ENCODE measurements at regions not wholly inside any gene's neighbourhood (a gene's known extent, or its start where the extent isn't known, plus 50 kb on each side); places are given as distances from the start of the nearest gene placed in this dataset.
"Not testable (repeated sequence)": the region's sequence is repeated elsewhere in the genome, so short reads cannot be mapped to it uniquely, and the experiment has no call there.

- no peak overlapping the region for H4K8ac ChIP-seq (ENCODE audit: low read depth, low read length)
- no peak overlapping the region for H3K18ac ChIP-seq (ENCODE audit: low read length)
- no peak overlapping the region for H2BK120ac ChIP-seq (ENCODE audit: low read depth, low read length)
- no peak overlapping the region for H3K23ac ChIP-seq (ENCODE audit: low read length)
- no peak overlapping the region for H3K27ac ChIP-seq (ENCODE audit: low read depth, low read length)
- no peak overlapping the region for H2BK5ac ChIP-seq (ENCODE audit: low read length)
- H4K5ac ChIP-seq (ENCODE audit: low read length), result no peak overlapping the region
- H2BK15ac ChIP-seq (replicated peaks; ENCODE audit: low read depth), result no peak overlapping the region
- no peak overlapping the region for H3K56ac ChIP-seq (ENCODE audit: low read length)
- no peak overlapping the region for H3K4ac ChIP-seq (ENCODE audit: low read depth, low read length)
- H3K9ac ChIP-seq (ENCODE audit: low read length), result no peak overlapping the region
- no peak for DNase-seq
- H3K4me2 ChIP-seq (ENCODE audit: low read length), result no peak overlapping the region
- H3K4me3 ChIP-seq (ENCODE audit: low read length), result no peak overlapping the region
- no peaks in the 10 kb centered on the region for H3K27me3 ChIP-seq (ENCODE audit: insufficient read depth, low read length, poor library complexity)
- no peaks in the 10 kb centered on the region for H3K4me1 ChIP-seq (ENCODE audit: control insufficient read depth, low read depth, low read length)
- no CpG with 5 or more reads among the region's 4 CpGs for WGBS (ENCODE audit: extremely low coverage, insufficient coverage, low lambda C conversion rate)
- H3K79me1 ChIP-seq (ENCODE audit: low read length), result no peaks in the 10 kb centered on the region
- no peaks in the 10 kb centered on the region for H3K36me3 ChIP-seq (ENCODE audit: control insufficient read depth, insufficient read depth, low read length)
- H2AK5ac ChIP-seq (ENCODE audit: low read length), result no peak overlapping the region
- H3K79me2 ChIP-seq (ENCODE audit: control insufficient read depth, insufficient read depth, low read length), result no peaks in the 10 kb centered on the region
Observed at GRCh38 chr18:70577023-70577420, 288.2 kb downstream of the SOCS6 start.

GRCh38 chr18:70576276-70577022, 287.6 kb downstream of the SOCS6 start:
- Histone ChIP-seq H4K8ac (ENCODE audit: low read depth, low read length) (no peak overlapping the region), H3K4me1 (ENCODE audit: control insufficient read depth, low read depth, low read length) (no peaks in the 10 kb centered on the region)
- WGBS (ENCODE audit: extremely low coverage, insufficient coverage, low lambda C conversion rate), result no CpG with 5 or more reads among the region's 9 CpGs

DNA sequence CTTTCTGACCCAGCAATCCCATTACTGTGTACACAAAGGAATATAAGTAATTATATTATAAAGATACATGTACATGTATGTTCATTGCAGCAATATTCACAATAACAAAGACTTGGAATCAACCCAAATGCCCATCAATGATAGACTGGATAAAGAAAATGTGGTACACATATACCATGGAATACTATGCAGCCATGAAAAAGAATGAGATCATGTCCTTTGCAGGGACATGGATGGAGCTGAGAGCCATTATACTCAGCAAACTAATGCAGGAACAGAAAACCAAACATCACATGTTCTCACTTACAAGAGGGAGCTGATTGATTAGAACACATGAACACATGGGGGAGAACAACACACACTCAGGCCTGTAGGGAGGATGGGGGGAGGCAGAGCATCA, 286.1 kb downstream of the SOCS6 start:
- H3K79me1 ChIP-seq (ENCODE audit: low read length); H3K4me3 ChIP-seq (ENCODE audit: low read length); H3K79me2 ChIP-seq (ENCODE audit: control insufficient read depth, insufficient read depth, low read length); H3K27me3 ChIP-seq (ENCODE audit: insufficient read depth, low read length, poor library complexity); H4K8ac ChIP-seq (ENCODE audit: low read depth, low read length); H3K27ac ChIP-seq (ENCODE audit: low read depth, low read length); H2BK5ac ChIP-seq (ENCODE audit: low read length); DNase-seq; H2BK120ac ChIP-seq (ENCODE audit: low read depth, low read length); H2BK15ac ChIP-seq (replicated peaks; ENCODE audit: low read depth); H2AK5ac ChIP-seq (ENCODE audit: low read length); H3K4me1 ChIP-seq (ENCODE audit: control insufficient read depth, low read depth, low read length); H3K9ac ChIP-seq (ENCODE audit: low read length); H3K4ac ChIP-seq (ENCODE audit: low read depth, low read length); H3K18ac ChIP-seq (ENCODE audit: low read length); H4K5ac ChIP-seq (ENCODE audit: low read length); H3K4me2 ChIP-seq (ENCODE audit: low read length); H3K56ac ChIP-seq (ENCODE audit: low read length); H3K36me3 ChIP-seq (ENCODE audit: control insufficient read depth, insufficient read depth, low read length); H3K23ac ChIP-seq (ENCODE audit: low read length): not testable (repeated sequence)

More at GRCh38 chr18:70576276-70577022, 287.6 kb downstream of the SOCS6 start:
- H2BK120ac ChIP-seq (ENCODE audit: low read depth, low read length), result no peak overlapping the region
- no peak overlapping the region for H3K4me2 ChIP-seq (ENCODE audit: low read length)
- no peak for DNase-seq
- no peak overlapping the region for H3K9ac ChIP-seq (ENCODE audit: low read length)
- H3K23ac ChIP-seq (ENCODE audit: low read length), result no peak overlapping the region
- H2BK15ac ChIP-seq (replicated peaks; ENCODE audit: low read depth), result no peak overlapping the region
- H3K4ac ChIP-seq (ENCODE audit: low read depth, low read length), result no peak overlapping the region
- no peaks in the 10 kb centered on the region for H3K27me3 ChIP-seq (ENCODE audit: insufficient read depth, low read length, poor library complexity)
- H4K5ac ChIP-seq (ENCODE audit: low read length), result no peak overlapping the region
- no peaks in the 10 kb centered on the region for H3K79me1 ChIP-seq (ENCODE audit: low read length)
- no peaks in the 10 kb centered on the region for H3K36me3 ChIP-seq (ENCODE audit: control insufficient read depth, insufficient read depth, low read length)
- H2BK5ac ChIP-seq (ENCODE audit: low read length), result no peak overlapping the region
- no peak overlapping the region for H3K27ac ChIP-seq (ENCODE audit: low read depth, low read length)
- no peak overlapping the region for H3K4me3 ChIP-seq (ENCODE audit: low read length)
- no peak overlapping the region for H3K56ac ChIP-seq (ENCODE audit: low read length)
- H3K18ac ChIP-seq (ENCODE audit: low read length), result no peak overlapping the region
- H3K79me2 ChIP-seq (ENCODE audit: control insufficient read depth, insufficient read depth, low read length), result no peaks in the 10 kb centered on the region
- no peak overlapping the region for H2AK5ac ChIP-seq (ENCODE audit: low read length)

GRCh38 chr18:70569647-70570046, 280.8 kb downstream of the SOCS6 start:
- H3K27ac ChIP-seq (ENCODE audit: low read depth, low read length); H3K4me3 ChIP-seq (ENCODE audit: low read length); H4K5ac ChIP-seq (ENCODE audit: low read length); H3K36me3 ChIP-seq (ENCODE audit: control insufficient read depth, insufficient read depth, low read length); H3K23ac ChIP-seq (ENCODE audit: low read length); H3K9ac ChIP-seq (ENCODE audit: low read length); H3K4me1 ChIP-seq (ENCODE audit: control insufficient read depth, low read depth, low read length); DNase-seq; H3K79me2 ChIP-seq (ENCODE audit: control insufficient read depth, insufficient read depth, low read length); H3K27me3 ChIP-seq (ENCODE audit: insufficient read depth, low read length, poor library complexity); H4K8ac ChIP-seq (ENCODE audit: low read depth, low read length); H2BK15ac ChIP-seq (replicated peaks; ENCODE audit: low read depth); H2AK5ac ChIP-seq (ENCODE audit: low read length); H3K4me2 ChIP-seq (ENCODE audit: low read length); H3K4ac ChIP-seq (ENCODE audit: low read depth, low read length); H3K79me1 ChIP-seq (ENCODE audit: low read length); H3K56ac ChIP-seq (ENCODE audit: low read length); H2BK120ac ChIP-seq (ENCODE audit: low read depth, low read length); H3K18ac ChIP-seq (ENCODE audit: low read length); H2BK5ac ChIP-seq (ENCODE audit: low read length): not testable (repeated sequence)
- WGBS (ENCODE audit: extremely low coverage, insufficient coverage, low lambda C conversion rate), result no CpG with 5 or more reads among the region's 24 CpGs

DNA sequence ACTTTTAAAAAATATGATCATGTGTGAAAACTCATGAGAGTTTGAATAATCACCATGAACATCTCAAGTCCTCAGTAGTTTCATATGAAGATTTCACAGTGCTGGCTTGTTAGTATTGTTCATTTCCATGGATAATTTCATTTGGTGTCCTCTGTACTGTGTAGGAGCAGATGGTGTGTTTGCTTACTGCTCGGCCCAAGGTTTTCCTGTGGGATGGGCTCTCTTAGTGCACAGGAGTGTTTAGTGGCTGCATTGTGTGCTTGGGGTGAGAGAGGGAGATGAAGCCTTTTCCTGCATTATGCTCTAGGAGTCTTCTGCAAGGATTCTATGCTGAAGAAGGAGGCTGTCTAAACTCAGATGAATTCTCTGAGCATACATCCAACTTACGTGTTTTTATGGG, 270.6 kb downstream of the SOCS6 start:
- DNase-seq, result no peak
- no peak overlapping the region for H3K56ac ChIP-seq (ENCODE audit: low read length)
- no peak overlapping the region for H2BK15ac ChIP-seq (replicated peaks; ENCODE audit: low read depth)
- H2BK120ac ChIP-seq (ENCODE audit: low read depth, low read length), result no peak overlapping the region
- no peak overlapping the region for H3K27ac ChIP-seq (ENCODE audit: low read depth, low read length)
- no peaks in the 10 kb centered on the region for H3K4me1 ChIP-seq (ENCODE audit: control insufficient read depth, low read depth, low read length)
- H3K79me1 ChIP-seq (ENCODE audit: low read length), result no peaks in the 10 kb centered on the region
- WGBS (ENCODE audit: extremely low coverage, insufficient coverage, low lambda C conversion rate), result no CpG with 5 or more reads among the region's 2 CpGs
- no peak overlapping the region for H2BK5ac ChIP-seq (ENCODE audit: low read length)
- H3K27me3 ChIP-seq (ENCODE audit: insufficient read depth, low read length, poor library complexity), result no peaks in the 10 kb centered on the region
- no peak overlapping the region for H3K4me2 ChIP-seq (ENCODE audit: low read length)
- H3K23ac ChIP-seq (ENCODE audit: low read length), result no peak overlapping the region
- no peak overlapping the region for H3K4ac ChIP-seq (ENCODE audit: low read depth, low read length)
- no peaks in the 10 kb centered on the region for H3K79me2 ChIP-seq (ENCODE audit: control insufficient read depth, insufficient read depth, low read length)
- H3K36me3 ChIP-seq (ENCODE audit: control insufficient read depth, insufficient read depth, low read length), result no peaks in the 10 kb centered on the region
- H3K4me3 ChIP-seq (ENCODE audit: low read length), result no peak overlapping the region
- no peak overlapping the region for H4K8ac ChIP-seq (ENCODE audit: low read depth, low read length)
- no peak overlapping the region for H3K9ac ChIP-seq (ENCODE audit: low read length)
- H2AK5ac ChIP-seq (ENCODE audit: low read length), result no peak overlapping the region
- no peak overlapping the region for H4K5ac ChIP-seq (ENCODE audit: low read length)
- H3K18ac ChIP-seq (ENCODE audit: low read length), result no peak overlapping the region

DNA sequence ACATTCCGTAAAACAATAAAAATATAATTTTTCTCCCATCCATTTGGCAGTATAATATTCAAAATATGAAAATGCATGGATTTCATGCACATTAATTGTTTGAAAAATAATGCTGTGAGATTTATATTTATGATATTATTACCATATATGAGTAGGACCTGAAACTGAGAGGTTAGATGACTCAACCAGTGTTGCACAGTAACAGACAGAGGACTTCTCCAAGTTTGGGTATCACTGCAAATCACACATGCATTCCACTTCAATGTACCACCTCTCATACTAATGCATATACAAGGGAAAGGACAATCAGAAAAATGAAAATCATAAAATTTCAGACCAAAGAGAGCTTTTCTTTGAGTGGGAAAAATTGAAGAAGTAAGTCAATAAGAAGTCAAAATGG, 269.5 kb downstream of the SOCS6 start:
- Histone ChIP-seq H2BK120ac (ENCODE audit: low read depth, low read length) (no peak overlapping the region), H3K18ac (ENCODE audit: low read length) (no peak overlapping the region), H3K9ac (ENCODE audit: low read length) (no peak overlapping the region), H3K23ac (ENCODE audit: low read length) (no peak overlapping the region), H3K27ac (ENCODE audit: low read depth, low read length) (no peak overlapping the region), H3K79me1 (ENCODE audit: low read length) (no peaks in the 10 kb centered on the region), H3K4me1 (ENCODE audit: control insufficient read depth, low read depth, low read length) (no peaks in the 10 kb centered on the region), H3K27me3 (ENCODE audit: insufficient read depth, low read length, poor library complexity) (no peaks in the 10 kb centered on the region), H3K79me2 (ENCODE audit: control insufficient read depth, insufficient read depth, low read length) (no peaks in the 10 kb centered on the region), H2BK15ac (replicated peaks; ENCODE audit: low read depth) (no peak overlapping the region), H3K56ac (ENCODE audit: low read length) (no peak overlapping the region), H3K4me2 (ENCODE audit: low read length) (no peak overlapping the region), H3K4ac (ENCODE audit: low read depth, low read length) (no peak overlapping the region), H3K4me3 (ENCODE audit: low read length) (no peak overlapping the region), H4K5ac (ENCODE audit: low read length) (no peak overlapping the region), H2AK5ac (ENCODE audit: low read length) (no peak overlapping the region), H2BK5ac (ENCODE audit: low read length) (no peak overlapping the region), H3K36me3 (ENCODE audit: control insufficient read depth, insufficient read depth, low read length) (no peaks in the 10 kb centered on the region), H4K8ac (ENCODE audit: low read depth, low read length) (no peak overlapping the region)
- 100% methylated on average over 1 of the region's 1 CpG for WGBS (ENCODE audit: extremely low coverage, insufficient coverage, low lambda C conversion rate)
- no peak for DNase-seq
